OCI-LY7 (cell line): ENCODE measurements at regions not wholly inside any gene's neighbourhood (a gene's known extent, or its start where the extent isn't known, plus 50 kb on each side); places are given as distances from the start of the nearest gene placed in this dataset.

Source experiments
- BruUV-seq: library from RNA; stranded (reverse); fragments of 400-500 nt; replicated peaks from 2 replicates; lab custom pipeline; 2021; lab: Mats Ljungman, UMichigan
- CTCF ChIA-PET: fragments of 300-600 bp; sonication (Branson Sonifier 250); formaldehyde crosslinking; loops from one replicate; lab custom pipeline; 2022; ENCODE audit warnings: antibody characterized with exemption; ENCODE audit not compliant: unreplicated experiment; lab: Charles Lee
- POLR2A ChIA-PET: fragments of 300-600 bp; sonication (Branson Sonifier 250); formaldehyde crosslinking; loops from one replicate; lab custom pipeline; 2022; ENCODE audit warnings: antibody characterized with exemption; lab: Charles Lee
- DNase-seq: peaks from one replicate; pipeline ENCODE4 v3.0.0-alpha.2; 2015; ENCODE audit warnings: low spot score
- H2AFZ ChIP-seq: fragments of 200-600 bp; sonication (generic), shearing (Covaris generic); 2 replicates; pipeline ENCODE4 v1.6.1; 2014; ENCODE audit warnings: mild to moderate bottlenecking, antibody characterized with exemption, low read length, moderate library complexity
- H3K27ac ChIP-seq: fragments of 200-600 bp; sonication (generic); 2 replicates; pipeline ENCODE4 v1.5.1; 2014; ENCODE audit warnings: mixed run types, low read depth, mild to moderate bottlenecking, moderate library complexity, low read length, inconsistent platforms; ENCODE audit not compliant: poor library complexity, severe bottlenecking
- H3K36me3 ChIP-seq: fragments of 200-600 bp; sonication (generic); 2 replicates; pipeline ENCODE4 v1.6.1; 2014; ENCODE audit warnings: mild to moderate bottlenecking, antibody characterized with exemption, low read length, moderate library complexity, mixed read lengths; ENCODE audit not compliant: insufficient read depth
- H3K4me1 ChIP-seq: fragments of 200-600 bp; sonication (generic); 2 replicates; pipeline ENCODE4 v1.5.1; 2014; ENCODE audit warnings: mild to moderate bottlenecking, low read length; ENCODE audit not compliant: insufficient read depth, poor library complexity, severe bottlenecking
- H3K4me2 ChIP-seq: fragments of 200-600 bp; sonication (generic); 2 replicates; pipeline ENCODE4 v1.6.1; 2014; ENCODE audit warnings: mild to moderate bottlenecking, low read length
- H3K4me3 ChIP-seq: fragments of 200-600 bp; sonication (generic); 2 replicates; pipeline ENCODE4 v1.5.1; 2014; ENCODE audit warnings: mild to moderate bottlenecking, low read depth, low read length; ENCODE audit not compliant: poor library complexity, severe bottlenecking
- H3K79me2 ChIP-seq: fragments of 200-600 bp; sonication (generic); 2 replicates; pipeline ENCODE4 v1.6.1; 2016; ENCODE audit warnings: low read depth, mild to moderate bottlenecking, low read length, moderate library complexity, mixed read lengths; ENCODE audit not compliant: insufficient read depth
- H3K9me2 ChIP-seq: fragments of 200-600 bp; sonication (generic); 2 replicates; pipeline ENCODE4 v1.6.1; 2016; ENCODE audit warnings: mild to moderate bottlenecking, low read length, mixed read lengths; ENCODE audit not compliant: insufficient read depth
- H3K9me3 ChIP-seq: fragments of 200-600 bp; sonication (generic); 2 replicates; pipeline ENCODE4 v1.6.1; 2014; ENCODE audit warnings: mild to moderate bottlenecking, mixed run types, low read length, mixed read lengths
- H4K20me1 ChIP-seq: fragments of 200-600 bp; sonication (generic); 2 replicates; pipeline ENCODE4 v1.6.1; 2014; ENCODE audit warnings: mild to moderate bottlenecking, antibody characterized with exemption, low read length, moderate library complexity, mixed read lengths; ENCODE audit not compliant: insufficient read depth
- CTCF ChIP-seq: fragments of 200-600 bp; sonication (generic); conservative IDR thresholded peaks from 2 replicates; pipeline ENCODE4 v1.5.1; 2014; ENCODE audit warnings: mild to moderate bottlenecking, antibody characterized with exemption, low read length, moderate library complexity, mixed read lengths
- EZH2phosphoT487 ChIP-seq: fragments of 200-600 bp; sonication (generic); IDR thresholded peaks from 2 replicates; pipeline ENCODE4 v1.6.1; 2018; ENCODE audit warnings: low read depth, borderline replicate concordance, mild to moderate bottlenecking, mixed run types, antibody characterized with exemption, low read length, moderate library complexity, mixed read lengths
- intact Hi-C: fragments of 100-400 bp; cut with micrococcal nuclease; formaldehyde crosslinking; loops from one replicate; pipeline ENCODE4 v1.10.0; 2022; ENCODE audit not compliant: unreplicated experiment

- Histone ChIP-seq H3K4me1 (no peaks in the 10 kb centered on the region), H3K9me2 (no peaks in the 10 kb centered on the region), H2AFZ (no peak overlapping the region), H3K27ac (no peak overlapping the region), H3K4me3 (no peak overlapping the region), H3K4me2 (no peak overlapping the region), H4K20me1 (no peaks in the 10 kb centered on the region), H3K79me2 (no peaks in the 10 kb centered on the region), H3K9me3 (peaks cover 3% of the 10 kb centered on the region; the same call in 1 of the 2 replicates), H3K36me3 (peaks cover 6% of the 10 kb centered on the region)
- POLR2A ChIA-PET, result no interaction called here
- intact Hi-C loops, result no loop called here
- BruUV-seq, result no TSS peak
- CTCF ChIA-PET, result no interaction called here
- DNase-seq, result no peak
- TF ChIP-seq CTCF, result no peak
- TF ChIP-seq EZH2phosphoT487, result no peak
Measured at GRCh38 chr21:28877318-28877884, 115.3 kb downstream of the LTN1 start.

GRCh38 chr21:28875078-28875477 lies 117.6 kb downstream of the LTN1 start:
- H3K9me3 ChIP-seq, result no peaks in the 10 kb centered on the region
- no peak overlapping the region for H3K4me2 ChIP-seq
- DNase-seq, result no peak
- H3K79me2 ChIP-seq, result no peaks in the 10 kb centered on the region
- H4K20me1 ChIP-seq, result no peaks in the 10 kb centered on the region
- no TSS peak for BruUV-seq
- no peak overlapping the region for H3K27ac ChIP-seq
- TF ChIP-seq EZH2phosphoT487, result no peak
- ChIA-PET POLR2A (no interaction called here), CTCF (no interaction called here)
- H3K4me1 ChIP-seq, result no peaks in the 10 kb centered on the region
- no peaks in the 10 kb centered on the region for H3K9me2 ChIP-seq
- intact Hi-C loops, result no loop called here
- no peak overlapping the region for H2AFZ ChIP-seq
- peaks cover 6% of the 10 kb centered on the region; the same call in 1 of the 2 replicates for H3K36me3 ChIP-seq
- H3K4me3 ChIP-seq, result no peak overlapping the region

- no peak overlapping the region for H3K4me3 ChIP-seq
- H2AFZ ChIP-seq, result no peak overlapping the region
- H3K9me3 ChIP-seq, result no peaks in the 10 kb centered on the region
- no peaks in the 10 kb centered on the region for H3K9me2 ChIP-seq
- TF ChIP-seq EZH2phosphoT487, result no peak
- no peak for TF ChIP-seq CTCF
- ChIA-PET POLR2A (interaction anchor here (0.7 to 3.2 kb wide), 2 partner anchors 12 to 216 kb away, joined by 3 to 15 read pairs; a partner anchor contains a TSS), CTCF (no interaction called here)
- intact Hi-C loops, result no loop called here
- peaks cover 6% of the 10 kb centered on the region; the same call in 1 of the 2 replicates for H3K36me3 ChIP-seq
- BruUV-seq, result no TSS peak
- no peaks in the 10 kb centered on the region for H4K20me1 ChIP-seq
- no peak overlapping the region for H3K4me2 ChIP-seq
- no peak overlapping the region for H3K27ac ChIP-seq
- no peaks in the 10 kb centered on the region for H3K4me1 ChIP-seq
- no peak for DNase-seq
- H3K79me2 ChIP-seq, result no peaks in the 10 kb centered on the region
Measured at GRCh38 chr21:28872218-28872617, 120.5 kb downstream of the LTN1 start.
